HepG2 (cell line): ENCODE measurements at regions not wholly inside any gene's neighbourhood (a gene's known extent, or its start where the extent isn't known, plus 50 kb on each side); places are given as distances from the start of the nearest gene placed in this dataset.

Experiments used
- ATAC-seq: fragments of 200-7000 bp; cut with Tn5 transposase; 3 replicates; pipeline ENCODE4 v1.9.1; 2020; ENCODE audit warnings: mild to moderate bottlenecking, moderate library complexity
- BruUV-seq: library from RNA; stranded (reverse); fragments of 400-500 nt; replicated peaks from 2 replicates; lab custom pipeline; 2021; lab: Mats Ljungman, UMichigan
- CTCF ChIA-PET: fragments of 300-600 bp; formaldehyde crosslinking; extraction: SDS; loops from one replicate; lab custom pipeline; 2021; ENCODE audit warnings: low total read pairs, inconsistent platforms, low intra/inter-chr PET ratio; lab: Yijun Ruan, JAX
- POLR2A ChIA-PET: fragments of 350-600 bp; sonication (Branson Sonifier 250); formaldehyde crosslinking; loops from one replicate; lab custom pipeline; 2020; ENCODE audit warnings: antibody characterized with exemption, inconsistent platforms; lab: Yijun Ruan, JAX
- DNase-seq: peaks from one replicate; pipeline ENCODE4 v3.0.0-alpha.2; 2015; ENCODE audit warnings: low spot score
- FAIRE-seq: peaks from 3 replicates; lab custom pipeline; 2011; peaks lifted over from hg19 to GRCh38; lab: Jason Lieb, UNC
- H2AFZ ChIP-seq: one replicate; pipeline ENCODE4 v1.6.1; 2011; ENCODE audit warnings: low read length, inconsistent platforms
- H3K27ac ChIP-seq: fragments of 300-600 bp; 3 replicates; pipeline ENCODE4 v1.8.0; 2011; ENCODE audit warnings: mixed run types, mild to moderate bottlenecking, mixed read lengths, low read length, inconsistent platforms; ENCODE audit not compliant: insufficient read depth; ENCODE audit errors: extremely low read length
- H3K27me3 ChIP-seq, 2 experiments: fragments of 200-600 bp in 1 of 2; 2 replicates in 1 of 2; 3 replicates in 1 of 2; pipeline versions ENCODE4 v1.6.0 to v1.8.0; 2011; ENCODE audit warnings: low read length in 2 of 2, mild to moderate bottlenecking in 2 of 2, moderate library complexity in 2 of 2, inconsistent platforms in 1 of 2; ENCODE audit not compliant: insufficient read depth in 2 of 2, control insufficient read depth in 1 of 2
- H3K36me3 ChIP-seq, 2 experiments: fragments of 200-600 bp in 1 of 2; replicated peaks in 1 of 2; 2 replicates in 1 of 2; 3 replicates in 1 of 2; pipeline versions ENCODE4 v1.5.1 to v1.8.0; 2011; ENCODE audit warnings: low read length in 2 of 2, inconsistent platforms in 1 of 2; ENCODE audit not compliant: insufficient read depth in 2 of 2, control insufficient read depth in 1 of 2
- H3K4me1 ChIP-seq: 2 replicates; pipeline ENCODE4 v1.5.1; 2012; ENCODE audit warnings: low read length, inconsistent platforms; ENCODE audit not compliant: insufficient read depth
- H3K4me2 ChIP-seq: 2 replicates; pipeline ENCODE4 v1.6.0; 2011; ENCODE audit warnings: low read depth, low read length, inconsistent platforms
- H3K4me3 ChIP-seq, 3 experiments: fragments of 200-600 bp in 1 of 3; sonication (generic), shearing (Covaris generic) in 1 of 3; replicated peaks in 1 of 3; 2 replicates each; pipeline ENCODE4 v1.5.1; 2011 to 2016; ENCODE audit warnings: low read length in 3 of 3, inconsistent platforms in 2 of 3, low read depth in 2 of 3, mild to moderate bottlenecking in 2 of 3, control low read depth in 1 of 3, mixed read lengths in 1 of 3; ENCODE audit not compliant: insufficient read depth in 1 of 3
- H3K79me2 ChIP-seq: one replicate; pipeline ENCODE4 v1.6.1; 2011; ENCODE audit warnings: low read length, inconsistent platforms; ENCODE audit not compliant: insufficient read depth
- H3K9ac ChIP-seq: 2 replicates; pipeline ENCODE4 v1.6.0; 2011; ENCODE audit warnings: mild to moderate bottlenecking, low read depth, low read length, inconsistent platforms; ENCODE audit not compliant: insufficient read depth
- H3K9me3 ChIP-seq: 2 replicates; pipeline ENCODE4 v1.5.1; 2012; ENCODE audit warnings: mild to moderate bottlenecking, low read length
- H4K20me1 ChIP-seq: 2 replicates; pipeline ENCODE4 v1.6.0; 2011; ENCODE audit warnings: inconsistent platforms, mild to moderate bottlenecking, low read length, moderate library complexity; ENCODE audit not compliant: insufficient read depth
- JUND ChIP-seq: sonication (generic); formaldehyde crosslinking; IDR thresholded peaks from 2 replicates; pipeline ENCODE4 v1.8.0; 2022; ENCODE audit warnings: mild to moderate bottlenecking, missing genetic modification reagents
- NFKB2 ChIP-seq: sonication (generic); formaldehyde crosslinking; IDR thresholded peaks from 2 replicates; pipeline ENCODE4 v1.4.0; 2020; ENCODE audit warnings: missing genetic modification reagents, borderline replicate concordance
- RBM22 ChIP-seq: fragments of 200-400 bp; formaldehyde crosslinking; optimal IDR thresholded peaks from 2 replicates; pipeline ENCODE3; 2017; ENCODE audit warnings: mild to moderate bottlenecking, low read length, moderate library complexity
- SIN3A ChIP-seq: IDR thresholded peaks from 2 replicates; pipeline ENCODE4 v1.6.1; 2011; ENCODE audit warnings: low read depth, mild to moderate bottlenecking, control low read depth, low read length, borderline replicate concordance
- TBX3 ChIP-seq: fragments of 450-650 bp; IDR thresholded peaks from 2 replicates; pipeline ENCODE4 v1.6.1; 2017; ENCODE audit warnings: antibody characterized with exemption, mild to moderate bottlenecking, inconsistent platforms, borderline replicate concordance
- WGBS: methylation state at CpG from one replicate; pipeline ENCODE4 v1.1.6; 2017; ENCODE audit warnings: low lambda C conversion rate; 5-methylcytosine and 5-hydroxymethylcytosine counted together
- in situ Hi-C: cut with HindIII; loops from 2 replicates; pipeline ENCODE4 v1.10.0; 2017; ENCODE audit warnings: low pct_unique_long_range_greater_than_20kb; ENCODE audit not compliant: extremely low pct_ligation_motif_present
- intact Hi-C: fragments of 100-400 bp; cut with micrococcal nuclease; formaldehyde crosslinking; loops from one replicate; pipeline ENCODE4 v1.10.0; 2022; ENCODE audit not compliant: unreplicated experiment
- TF ChIP-seq, protein P1 (sequence below): sonication (generic); formaldehyde crosslinking; IDR thresholded peaks from 2 replicates; pipeline ENCODE4 v1.5.0; 2020; ENCODE audit warnings: mild to moderate bottlenecking, missing genetic modification reagents, borderline replicate concordance
- TF ChIP-seq, protein P2 (sequence below): sonication (generic); formaldehyde crosslinking; IDR thresholded peaks from 2 replicates; pipeline ENCODE4 v1.4.0; 2020; ENCODE audit warnings: missing genetic modification reagents; ENCODE audit errors: not compliant biosample characterization

DNA sequence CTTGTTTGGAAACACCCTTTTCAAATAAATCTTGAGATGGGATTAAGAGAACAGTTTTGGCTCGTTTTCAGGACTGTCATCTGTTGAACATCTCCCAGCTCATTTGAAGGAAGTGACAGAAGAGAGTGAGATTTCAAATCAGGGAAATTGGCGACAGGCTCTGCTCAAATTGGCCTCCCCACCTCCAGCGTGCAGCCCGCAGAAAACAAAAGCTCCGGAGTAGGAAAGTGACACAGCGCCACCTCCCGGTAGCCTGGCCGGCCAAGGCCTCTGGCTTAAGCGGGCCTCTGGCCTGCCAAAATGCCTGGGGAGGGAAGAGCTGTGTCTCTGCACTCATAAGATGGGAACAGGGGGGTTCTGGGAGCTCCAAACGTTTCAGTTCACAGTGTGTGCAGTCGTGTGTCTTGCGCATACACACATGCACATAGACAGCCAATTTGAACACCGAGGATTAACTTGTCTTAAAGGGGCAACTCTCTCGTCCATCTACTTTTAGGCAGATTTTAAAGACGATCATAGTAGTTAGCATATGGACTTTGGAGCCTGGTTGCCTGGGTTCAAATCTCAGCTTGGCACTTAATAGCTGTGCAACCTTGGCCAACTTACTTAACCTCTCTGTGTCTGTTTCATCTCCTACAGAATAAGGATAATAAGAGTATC lies 132.7 kb upstream of the RCN1 start (continued):
- TF ChIP-seq TBX3, result no peak

DNA sequence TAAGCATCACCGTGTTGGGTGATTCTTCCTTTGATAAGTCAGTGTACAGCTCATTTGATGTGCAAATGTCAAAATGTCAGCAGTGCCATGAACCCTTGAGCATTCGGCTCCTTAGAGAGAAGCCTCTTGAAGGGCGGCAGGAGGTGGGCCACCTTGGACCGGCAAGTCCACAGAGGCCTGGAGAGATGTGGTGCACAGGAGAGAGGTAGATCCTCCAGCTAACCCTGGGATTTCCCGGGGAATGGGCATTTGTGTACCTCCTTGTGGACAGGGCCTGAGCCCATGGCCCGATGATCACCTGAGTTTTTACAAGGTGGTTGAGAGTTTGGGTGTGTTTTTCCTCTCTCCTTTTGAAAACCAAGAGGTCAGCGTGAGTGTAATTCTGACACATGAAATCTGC lies 133.2 kb upstream of the RCN1 start:
- DNase-seq (no peak), FAIRE-seq (no peak), ATAC-seq (peak; percentile 58)
- no peaks in the 10 kb centered on the region for H3K36me3 ChIP-seq
- peaks cover 0 to 13% of the 10 kb centered on the region in 2 experiments; a peak in 1 of 5 replicates for H3K27me3 ChIP-seq
- H3K79me2 ChIP-seq, result no peaks in the 10 kb centered on the region
- peak overlapping the region; percentile 30; the same call in 1 of the 2 replicates for H3K4me2 ChIP-seq
- no peaks in the 10 kb centered on the region for H4K20me1 ChIP-seq
- no peak overlapping the region for H3K4me3 ChIP-seq
- H3K9me3 ChIP-seq, result no peaks in the 10 kb centered on the region
- H3K9ac ChIP-seq, result no peak overlapping the region
- H3K27ac ChIP-seq, result no peak overlapping the region
- intact Hi-C loops (loop anchor here (1.0 to 5.0 kb wide), 6 partner anchors 317 to 995 kb away; no protein-coding TSS in a partner anchor), in situ Hi-C loops (loop anchor here (10.0 to 25.0 kb wide), 3 partner anchors 323 to 720 kb away; no protein-coding TSS in a partner anchor)
- H3K4me1 ChIP-seq, result no peaks in the 10 kb centered on the region
- no TSS peak for BruUV-seq
- WGBS, result 24% methylated on average over 6 of the region's 7 CpGs
- CTCF ChIA-PET, result interaction anchor here (1.1 to 1.3 kb wide), 2 partner anchors 560 to 721 kb away, joined by 3 to 7 read pairs; no protein-coding TSS in a partner anchor
- TF ChIP-seq JUND (CRISPR knock-in tag) (no peak), NFKB2 (CRISPR knock-in tag) (no peak), RBM22 (no peak), SIN3A (no peak)
- TF ChIP-seq, protein P1, sequence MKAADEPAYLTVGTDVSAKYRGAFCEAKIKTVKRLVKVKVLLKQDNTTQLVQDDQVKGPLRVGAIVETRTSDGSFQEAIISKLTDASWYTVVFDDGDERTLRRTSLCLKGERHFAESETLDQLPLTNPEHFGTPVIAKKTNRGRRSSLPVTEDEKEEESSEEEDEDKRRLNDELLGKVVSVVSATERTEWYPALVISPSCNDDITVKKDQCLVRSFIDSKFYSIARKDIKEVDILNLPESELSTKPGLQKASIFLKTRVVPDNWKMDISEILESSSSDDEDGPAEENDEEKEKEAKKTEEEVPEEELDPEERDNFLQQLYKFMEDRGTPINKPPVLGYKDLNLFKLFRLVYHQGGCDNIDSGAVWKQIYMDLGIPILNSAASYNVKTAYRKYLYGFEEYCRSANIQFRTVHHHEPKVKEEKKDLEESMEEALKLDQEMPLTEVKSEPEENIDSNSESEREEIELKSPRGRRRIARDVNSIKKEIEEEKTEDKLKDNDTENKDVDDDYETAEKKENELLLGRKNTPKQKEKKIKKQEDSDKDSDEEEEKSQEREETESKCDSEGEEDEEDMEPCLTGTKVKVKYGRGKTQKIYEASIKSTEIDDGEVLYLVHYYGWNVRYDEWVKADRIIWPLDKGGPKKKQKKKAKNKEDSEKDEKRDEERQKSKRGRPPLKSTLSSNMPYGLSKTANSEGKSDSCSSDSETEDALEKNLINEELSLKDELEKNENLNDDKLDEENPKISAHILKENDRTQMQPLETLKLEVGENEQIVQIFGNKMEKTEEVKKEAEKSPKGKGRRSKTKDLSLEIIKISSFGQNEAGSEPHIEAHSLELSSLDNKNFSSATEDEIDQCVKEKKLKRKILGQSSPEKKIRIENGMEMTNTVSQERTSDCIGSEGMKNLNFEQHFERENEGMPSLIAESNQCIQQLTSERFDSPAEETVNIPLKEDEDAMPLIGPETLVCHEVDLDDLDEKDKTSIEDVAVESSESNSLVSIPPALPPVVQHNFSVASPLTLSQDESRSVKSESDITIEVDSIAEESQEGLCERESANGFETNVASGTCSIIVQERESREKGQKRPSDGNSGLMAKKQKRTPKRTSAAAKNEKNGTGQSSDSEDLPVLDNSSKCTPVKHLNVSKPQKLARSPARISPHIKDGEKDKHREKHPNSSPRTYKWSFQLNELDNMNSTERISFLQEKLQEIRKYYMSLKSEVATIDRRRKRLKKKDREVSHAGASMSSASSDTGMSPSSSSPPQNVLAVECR (CRISPR knock-in tag), result no peak
- TF ChIP-seq, protein P2, sequence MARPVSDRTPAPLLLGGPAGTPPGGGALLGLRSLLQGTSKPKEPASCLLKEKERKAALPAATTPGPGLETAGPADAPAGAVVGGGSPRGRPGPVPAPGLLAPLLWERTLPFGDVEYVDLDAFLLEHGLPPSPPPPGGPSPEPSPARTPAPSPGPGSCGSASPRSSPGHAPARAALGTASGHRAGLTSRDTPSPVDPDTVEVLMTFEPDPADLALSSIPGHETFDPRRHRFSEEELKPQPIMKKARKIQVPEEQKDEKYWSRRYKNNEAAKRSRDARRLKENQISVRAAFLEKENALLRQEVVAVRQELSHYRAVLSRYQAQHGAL (CRISPR knock-in tag), result no peak
- TF ChIP-seq, all 625 proteins: peak for 0
- POLR2A ChIA-PET, result no interaction called here
- peak overlapping the region; percentile 55 for H2AFZ ChIP-seq
